ENCODE measurements at regions not wholly inside any gene's neighbourhood (a gene's known extent, or its start where the extent isn't known, plus 50 kb on each side); places are given as distances from the start of the nearest gene placed in this dataset.

- TF ChIP-seq, protein P1, sequence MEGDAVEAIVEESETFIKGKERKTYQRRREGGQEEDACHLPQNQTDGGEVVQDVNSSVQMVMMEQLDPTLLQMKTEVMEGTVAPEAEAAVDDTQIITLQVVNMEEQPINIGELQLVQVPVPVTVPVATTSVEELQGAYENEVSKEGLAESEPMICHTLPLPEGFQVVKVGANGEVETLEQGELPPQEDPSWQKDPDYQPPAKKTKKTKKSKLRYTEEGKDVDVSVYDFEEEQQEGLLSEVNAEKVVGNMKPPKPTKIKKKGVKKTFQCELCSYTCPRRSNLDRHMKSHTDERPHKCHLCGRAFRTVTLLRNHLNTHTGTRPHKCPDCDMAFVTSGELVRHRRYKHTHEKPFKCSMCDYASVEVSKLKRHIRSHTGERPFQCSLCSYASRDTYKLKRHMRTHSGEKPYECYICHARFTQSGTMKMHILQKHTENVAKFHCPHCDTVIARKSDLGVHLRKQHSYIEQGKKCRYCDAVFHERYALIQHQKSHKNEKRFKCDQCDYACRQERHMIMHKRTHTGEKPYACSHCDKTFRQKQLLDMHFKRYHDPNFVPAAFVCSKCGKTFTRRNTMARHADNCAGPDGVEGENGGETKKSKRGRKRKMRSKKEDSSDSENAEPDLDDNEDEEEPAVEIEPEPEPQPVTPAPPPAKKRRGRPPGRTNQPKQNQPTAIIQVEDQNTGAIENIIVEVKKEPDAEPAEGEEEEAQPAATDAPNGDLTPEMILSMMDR (conservative IDR thresholded peaks at IDR 0.05) = no peak
- TF ChIP-seq ZFX (IDR thresholded peaks at IDR 0.05) = no peak
Observed at GRCh38 chr18:46322941-46323340, 218.8 kb downstream of the HAUS1 start.

Data from C4-2B (cell line).